Vagina (tissue), 2 donors: ENCODE measurements at regions not wholly inside any gene's neighbourhood (a gene's known extent, or its start where the extent isn't known, plus 50 kb on each side); places are given as distances from the start of the nearest gene placed in this dataset.

Experiments used
- CTCF ChIP-seq, 3 experiments: fragments of 450-650 bp in 2 of 3; fragments of 200-600 bp in 1 of 3; sonication (generic) in 1 of 3; IDR thresholded peaks; one replicate each; pipeline ENCODE4 v1.5.1; 2017 to 2019; ENCODE audit warnings: antibody characterized with exemption in 3 of 3, mild to moderate bottlenecking in 2 of 3, moderate library complexity in 2 of 3
- POLR2A ChIP-seq, 2 donors: fragments of 450-650 bp; IDR thresholded peaks; one replicate each; pipeline ENCODE4 v1.6.1; 2017; ENCODE audit warnings: antibody characterized with exemption in 2 of 2, mild to moderate bottlenecking in 2 of 2, moderate library complexity in 2 of 2
- POLR2AphosphoS5 ChIP-seq, 2 donors: sonication (generic); formaldehyde crosslinking; IDR thresholded peaks; one replicate each; pipeline ENCODE4 v1.9.0; 2017; ENCODE audit warnings: antibody characterized with exemption in 2 of 2, mild to moderate bottlenecking in 2 of 2, low read depth in 1 of 2; ENCODE audit not compliant: insufficient read depth in 1 of 2

DNA sequence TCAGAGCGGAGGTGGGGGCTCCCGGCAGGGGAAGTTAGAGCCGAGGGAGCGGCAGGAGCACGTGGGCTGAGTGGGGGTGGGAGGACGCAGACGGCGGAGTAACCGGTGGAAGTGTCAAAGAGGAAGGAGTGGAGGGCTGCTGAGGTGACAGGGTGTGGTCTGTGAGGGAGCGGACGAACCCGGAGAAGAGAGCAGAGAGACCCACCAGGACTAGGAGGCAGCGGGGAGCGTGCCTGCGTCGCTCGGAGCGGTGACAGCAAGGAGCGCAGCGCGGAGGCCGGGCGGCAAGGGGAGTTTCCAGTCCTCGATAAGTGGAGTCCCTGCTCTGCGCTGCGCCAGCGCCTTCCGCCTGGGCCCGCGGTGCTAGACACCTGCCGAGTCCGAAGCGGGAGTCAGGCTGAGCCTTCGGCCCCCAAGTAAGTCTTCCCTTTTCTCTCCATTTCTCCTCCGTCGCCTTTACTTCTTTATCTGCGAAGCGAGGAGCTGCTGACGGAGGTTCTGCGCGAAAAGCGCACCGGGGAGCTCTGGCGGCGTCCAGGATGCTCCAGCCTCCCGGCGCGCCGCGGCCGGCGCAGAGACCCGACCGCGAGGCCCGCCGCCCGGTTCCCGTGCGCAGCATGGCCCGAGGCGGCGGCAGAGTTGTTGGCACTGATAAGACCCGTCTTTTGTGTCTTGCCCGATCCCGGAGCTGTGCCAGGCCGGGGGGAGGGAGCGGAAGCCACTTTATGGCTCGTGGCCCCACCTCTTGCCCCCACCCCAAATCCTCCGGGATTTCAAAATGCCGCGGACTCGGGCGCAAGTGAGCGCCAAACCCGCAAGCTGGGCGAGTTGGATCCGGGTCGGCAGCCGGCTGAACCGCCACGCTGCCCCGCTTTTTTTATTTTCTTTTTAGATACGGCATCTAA is 533.0 kb upstream of the SEMA6D start:
- TF ChIP-seq CTCF (IDR thresholded peaks at IDR 0.05): no peak
- TF ChIP-seq POLR2A (IDR thresholded peaks at IDR 0.05): no peak
- TF ChIP-seq POLR2AphosphoS5 (IDR thresholded peaks at IDR 0.05; ENCODE audit: insufficient read depth in 1 of 2, low read depth in 1 of 2): no peak
